Upper lobe of left lung (tissue), 4 donors: ENCODE measurements at regions not wholly inside any gene's neighbourhood (a gene's known extent, or its start where the extent isn't known, plus 50 kb on each side); places are given as distances from the start of the nearest gene placed in this dataset.

Experiments
- EP300 ChIP-seq, 4 donors: sonication (generic); formaldehyde crosslinking; IDR thresholded peaks; one replicate each; pipeline ENCODE4 v1.5.1; 2017; ENCODE audit warnings: antibody characterized with exemption in 4 of 4, control low read depth in 2 of 4
- POLR2A ChIP-seq, 4 donors: fragments of 450-650 bp; IDR thresholded peaks; one replicate each; pipeline ENCODE4 v1.5.1; 2016 to 2017; ENCODE audit warnings: antibody characterized with exemption in 4 of 4, mild to moderate bottlenecking in 2 of 4
- POLR2AphosphoS5 ChIP-seq, 2 donors: sonication (generic); formaldehyde crosslinking; IDR thresholded peaks; one replicate each; pipeline ENCODE4 v1.5.1; 2017; ENCODE audit warnings: antibody characterized with exemption in 2 of 2
- TF ChIP-seq, protein P1 (sequence below), 6 experiments: fragments of 450-650 bp in 4 of 6; fragments of 200-600 bp in 2 of 6; sonication (generic) in 2 of 6; IDR thresholded peaks; one replicate each; pipeline ENCODE4 v1.5.1; 2016 to 2019; ENCODE audit warnings: antibody characterized with exemption in 6 of 6

- no peak for TF ChIP-seq EP300 (IDR thresholded peaks at IDR 0.05)
- TF ChIP-seq, protein P1, sequence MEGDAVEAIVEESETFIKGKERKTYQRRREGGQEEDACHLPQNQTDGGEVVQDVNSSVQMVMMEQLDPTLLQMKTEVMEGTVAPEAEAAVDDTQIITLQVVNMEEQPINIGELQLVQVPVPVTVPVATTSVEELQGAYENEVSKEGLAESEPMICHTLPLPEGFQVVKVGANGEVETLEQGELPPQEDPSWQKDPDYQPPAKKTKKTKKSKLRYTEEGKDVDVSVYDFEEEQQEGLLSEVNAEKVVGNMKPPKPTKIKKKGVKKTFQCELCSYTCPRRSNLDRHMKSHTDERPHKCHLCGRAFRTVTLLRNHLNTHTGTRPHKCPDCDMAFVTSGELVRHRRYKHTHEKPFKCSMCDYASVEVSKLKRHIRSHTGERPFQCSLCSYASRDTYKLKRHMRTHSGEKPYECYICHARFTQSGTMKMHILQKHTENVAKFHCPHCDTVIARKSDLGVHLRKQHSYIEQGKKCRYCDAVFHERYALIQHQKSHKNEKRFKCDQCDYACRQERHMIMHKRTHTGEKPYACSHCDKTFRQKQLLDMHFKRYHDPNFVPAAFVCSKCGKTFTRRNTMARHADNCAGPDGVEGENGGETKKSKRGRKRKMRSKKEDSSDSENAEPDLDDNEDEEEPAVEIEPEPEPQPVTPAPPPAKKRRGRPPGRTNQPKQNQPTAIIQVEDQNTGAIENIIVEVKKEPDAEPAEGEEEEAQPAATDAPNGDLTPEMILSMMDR (IDR thresholded peaks at IDR 0.05) = no peak
- no peak for TF ChIP-seq POLR2AphosphoS5 (IDR thresholded peaks at IDR 0.05)
- TF ChIP-seq POLR2A (IDR thresholded peaks at IDR 0.05) = no peak
These were observed 52.1 kb upstream of the TYRP1 start for GRCh38 chr9:12640866-12641636.
